HepG2 (cell line): ENCODE measurements at regions not wholly inside any gene's neighbourhood (a gene's known extent, or its start where the extent isn't known, plus 50 kb on each side); places are given as distances from the start of the nearest gene placed in this dataset.

Experiments
- ERF ChIP-seq: IDR thresholded peaks from 2 replicates; pipeline ENCODE4 v1.6.1; 2018; ENCODE audit warnings: missing biosample characterization, missing genetic modification reagents
- ETV5 ChIP-seq: IDR thresholded peaks from 2 replicates; pipeline ENCODE4 v1.6.1; 2018; ENCODE audit warnings: missing biosample characterization, missing genetic modification reagents, inconsistent platforms, borderline replicate concordance
- FOXO1 ChIP-seq: sonication (generic); formaldehyde crosslinking; IDR thresholded peaks from 2 replicates; pipeline ENCODE4 v1.4.0; 2020; ENCODE audit warnings: missing genetic modification reagents
- NBN ChIP-seq: fragments of 450-650 bp; conservative IDR thresholded peaks from 2 replicates; pipeline ENCODE4 v1.6.1; 2017
- NFIC ChIP-seq: IDR thresholded peaks from 2 replicates; pipeline ENCODE4 v1.6.1; 2012; ENCODE audit warnings: mild to moderate bottlenecking, low read length, inconsistent platforms
- POLR2A ChIP-seq, 2 experiments: IDR thresholded peaks; 2 replicates each; pipeline ENCODE4 v1.6.1; 2011; ENCODE audit warnings: low read depth in 2 of 2, low read length in 2 of 2, mild to moderate bottlenecking in 1 of 2, moderate library complexity in 1 of 2; ENCODE audit not compliant: insufficient read depth in 1 of 2
- REL ChIP-seq: sonication (generic); formaldehyde crosslinking; conservative IDR thresholded peaks from 2 replicates; pipeline ENCODE4 v1.8.0; 2022; ENCODE audit warnings: mild to moderate bottlenecking, missing genetic modification reagents, moderate library complexity
- SALL1 ChIP-seq: sonication (generic); formaldehyde crosslinking; IDR thresholded peaks from 2 replicates; pipeline ENCODE4 v1.8.0; 2022; ENCODE audit warnings: mild to moderate bottlenecking, missing genetic modification reagents
- TF ChIP-seq, protein P1 (sequence below): sonication (generic); formaldehyde crosslinking; IDR thresholded peaks from 2 replicates; pipeline ENCODE4 v1.5.1; 2020; ENCODE audit warnings: mild to moderate bottlenecking, missing genetic modification reagents, moderate library complexity
- TF ChIP-seq, protein P2 (sequence below): sonication (generic); formaldehyde crosslinking; IDR thresholded peaks from 2 replicates; pipeline ENCODE4 v1.5.0; 2020; ENCODE audit warnings: missing genetic modification reagents
- TF ChIP-seq, protein P3 (sequence below): sonication (generic); formaldehyde crosslinking; IDR thresholded peaks from 2 replicates; pipeline ENCODE4 v1.5.0; 2020; ENCODE audit warnings: mild to moderate bottlenecking, missing genetic modification reagents, borderline replicate concordance
- TF ChIP-seq, protein P4 (sequence below): sonication (generic); formaldehyde crosslinking; IDR thresholded peaks from 2 replicates; pipeline ENCODE4 v1.4.0; 2020; ENCODE audit warnings: missing genetic modification reagents, mild to moderate bottlenecking, borderline replicate concordance
- TF ChIP-seq, protein P5 (sequence below): sonication (generic); formaldehyde crosslinking; IDR thresholded peaks from 2 replicates; pipeline ENCODE4 v1.5.0; 2020; ENCODE audit warnings: mild to moderate bottlenecking, missing genetic modification reagents
- TF ChIP-seq, protein P6 (sequence below): sonication (generic); formaldehyde crosslinking; IDR thresholded peaks from 2 replicates; pipeline ENCODE4 v1.4.0; 2020; ENCODE audit warnings: missing genetic modification reagents, borderline replicate concordance

DNA sequence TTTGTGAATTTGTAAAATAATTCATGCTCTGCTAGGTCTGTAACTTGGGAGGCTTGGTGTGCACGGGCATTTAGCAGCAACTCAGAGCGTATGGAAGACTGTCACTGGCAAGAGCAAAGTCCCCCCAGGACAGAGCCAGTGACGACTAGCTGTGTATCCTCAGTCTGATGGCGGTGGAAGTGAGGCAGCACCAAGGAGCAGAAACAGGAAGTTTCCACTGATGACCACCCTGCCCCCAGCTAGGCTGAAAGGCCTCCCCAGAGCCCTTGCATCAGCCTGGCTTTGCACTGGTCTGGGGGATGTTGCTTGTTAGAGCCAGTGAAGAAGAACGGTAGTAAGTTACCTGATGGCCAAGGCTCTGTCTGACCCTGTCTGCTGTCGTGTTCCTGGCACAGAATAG, 66.8 kb upstream of the ABL1 start (continued):
- TF ChIP-seq, protein P1, sequence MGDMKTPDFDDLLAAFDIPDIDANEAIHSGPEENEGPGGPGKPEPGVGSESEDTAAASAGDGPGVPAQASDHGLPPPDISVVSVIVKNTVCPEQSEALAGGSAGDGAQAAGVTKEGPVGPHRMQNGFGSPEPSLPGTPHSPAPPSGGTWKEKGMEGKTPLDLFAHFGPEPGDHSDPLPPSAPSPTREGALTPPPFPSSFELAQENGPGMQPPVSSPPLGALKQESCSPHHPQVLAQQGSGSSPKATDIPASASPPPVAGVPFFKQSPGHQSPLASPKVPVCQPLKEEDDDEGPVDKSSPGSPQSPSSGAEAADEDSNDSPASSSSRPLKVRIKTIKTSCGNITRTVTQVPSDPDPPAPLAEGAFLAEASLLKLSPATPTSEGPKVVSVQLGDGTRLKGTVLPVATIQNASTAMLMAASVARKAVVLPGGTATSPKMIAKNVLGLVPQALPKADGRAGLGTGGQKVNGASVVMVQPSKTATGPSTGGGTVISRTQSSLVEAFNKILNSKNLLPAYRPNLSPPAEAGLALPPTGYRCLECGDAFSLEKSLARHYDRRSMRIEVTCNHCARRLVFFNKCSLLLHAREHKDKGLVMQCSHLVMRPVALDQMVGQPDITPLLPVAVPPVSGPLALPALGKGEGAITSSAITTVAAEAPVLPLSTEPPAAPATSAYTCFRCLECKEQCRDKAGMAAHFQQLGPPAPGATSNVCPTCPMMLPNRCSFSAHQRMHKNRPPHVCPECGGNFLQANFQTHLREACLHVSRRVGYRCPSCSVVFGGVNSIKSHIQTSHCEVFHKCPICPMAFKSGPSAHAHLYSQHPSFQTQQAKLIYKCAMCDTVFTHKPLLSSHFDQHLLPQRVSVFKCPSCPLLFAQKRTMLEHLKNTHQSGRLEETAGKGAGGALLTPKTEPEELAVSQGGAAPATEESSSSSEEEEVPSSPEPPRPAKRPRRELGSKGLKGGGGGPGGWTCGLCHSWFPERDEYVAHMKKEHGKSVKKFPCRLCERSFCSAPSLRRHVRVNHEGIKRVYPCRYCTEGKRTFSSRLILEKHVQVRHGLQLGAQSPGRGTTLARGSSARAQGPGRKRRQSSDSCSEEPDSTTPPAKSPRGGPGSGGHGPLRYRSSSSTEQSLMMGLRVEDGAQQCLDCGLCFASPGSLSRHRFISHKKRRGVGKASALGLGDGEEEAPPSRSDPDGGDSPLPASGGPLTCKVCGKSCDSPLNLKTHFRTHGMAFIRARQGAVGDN (CRISPR knock-in tag), result peak; percentile 52
- TF ChIP-seq SALL1 (CRISPR knock-in tag) (peak; percentile 72), NFIC (no peak), NBN (no peak), ERF (CRISPR knock-in tag) (peak; percentile 40; the same call in 1 of the 2 replicates), ETV5 (CRISPR knock-in tag) (peak; percentile 66; the same call in 1 of the 2 replicates), REL (CRISPR knock-in tag) (no peak), POLR2A (IDR thresholded peaks at IDR 0.05; ENCODE audit: insufficient read depth in 1 of 2, low read depth in 2 of 2, low read length in 2 of 2) (peak; percentile 25 to 33; a peak in 1 of 4 replicates), FOXO1 (peak; percentile 40; the same call in 1 of the 2 replicates)
- TF ChIP-seq, protein P2, sequence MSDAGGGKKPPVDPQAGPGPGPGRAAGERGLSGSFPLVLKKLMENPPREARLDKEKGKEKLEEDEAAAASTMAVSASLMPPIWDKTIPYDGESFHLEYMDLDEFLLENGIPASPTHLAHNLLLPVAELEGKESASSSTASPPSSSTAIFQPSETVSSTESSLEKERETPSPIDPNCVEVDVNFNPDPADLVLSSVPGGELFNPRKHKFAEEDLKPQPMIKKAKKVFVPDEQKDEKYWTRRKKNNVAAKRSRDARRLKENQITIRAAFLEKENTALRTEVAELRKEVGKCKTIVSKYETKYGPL (CRISPR knock-in tag), result no peak
- TF ChIP-seq, protein P3, sequence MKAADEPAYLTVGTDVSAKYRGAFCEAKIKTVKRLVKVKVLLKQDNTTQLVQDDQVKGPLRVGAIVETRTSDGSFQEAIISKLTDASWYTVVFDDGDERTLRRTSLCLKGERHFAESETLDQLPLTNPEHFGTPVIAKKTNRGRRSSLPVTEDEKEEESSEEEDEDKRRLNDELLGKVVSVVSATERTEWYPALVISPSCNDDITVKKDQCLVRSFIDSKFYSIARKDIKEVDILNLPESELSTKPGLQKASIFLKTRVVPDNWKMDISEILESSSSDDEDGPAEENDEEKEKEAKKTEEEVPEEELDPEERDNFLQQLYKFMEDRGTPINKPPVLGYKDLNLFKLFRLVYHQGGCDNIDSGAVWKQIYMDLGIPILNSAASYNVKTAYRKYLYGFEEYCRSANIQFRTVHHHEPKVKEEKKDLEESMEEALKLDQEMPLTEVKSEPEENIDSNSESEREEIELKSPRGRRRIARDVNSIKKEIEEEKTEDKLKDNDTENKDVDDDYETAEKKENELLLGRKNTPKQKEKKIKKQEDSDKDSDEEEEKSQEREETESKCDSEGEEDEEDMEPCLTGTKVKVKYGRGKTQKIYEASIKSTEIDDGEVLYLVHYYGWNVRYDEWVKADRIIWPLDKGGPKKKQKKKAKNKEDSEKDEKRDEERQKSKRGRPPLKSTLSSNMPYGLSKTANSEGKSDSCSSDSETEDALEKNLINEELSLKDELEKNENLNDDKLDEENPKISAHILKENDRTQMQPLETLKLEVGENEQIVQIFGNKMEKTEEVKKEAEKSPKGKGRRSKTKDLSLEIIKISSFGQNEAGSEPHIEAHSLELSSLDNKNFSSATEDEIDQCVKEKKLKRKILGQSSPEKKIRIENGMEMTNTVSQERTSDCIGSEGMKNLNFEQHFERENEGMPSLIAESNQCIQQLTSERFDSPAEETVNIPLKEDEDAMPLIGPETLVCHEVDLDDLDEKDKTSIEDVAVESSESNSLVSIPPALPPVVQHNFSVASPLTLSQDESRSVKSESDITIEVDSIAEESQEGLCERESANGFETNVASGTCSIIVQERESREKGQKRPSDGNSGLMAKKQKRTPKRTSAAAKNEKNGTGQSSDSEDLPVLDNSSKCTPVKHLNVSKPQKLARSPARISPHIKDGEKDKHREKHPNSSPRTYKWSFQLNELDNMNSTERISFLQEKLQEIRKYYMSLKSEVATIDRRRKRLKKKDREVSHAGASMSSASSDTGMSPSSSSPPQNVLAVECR (CRISPR knock-in tag), result peak; percentile 72; the same call in 1 of the 2 replicates
- TF ChIP-seq, protein P4, sequence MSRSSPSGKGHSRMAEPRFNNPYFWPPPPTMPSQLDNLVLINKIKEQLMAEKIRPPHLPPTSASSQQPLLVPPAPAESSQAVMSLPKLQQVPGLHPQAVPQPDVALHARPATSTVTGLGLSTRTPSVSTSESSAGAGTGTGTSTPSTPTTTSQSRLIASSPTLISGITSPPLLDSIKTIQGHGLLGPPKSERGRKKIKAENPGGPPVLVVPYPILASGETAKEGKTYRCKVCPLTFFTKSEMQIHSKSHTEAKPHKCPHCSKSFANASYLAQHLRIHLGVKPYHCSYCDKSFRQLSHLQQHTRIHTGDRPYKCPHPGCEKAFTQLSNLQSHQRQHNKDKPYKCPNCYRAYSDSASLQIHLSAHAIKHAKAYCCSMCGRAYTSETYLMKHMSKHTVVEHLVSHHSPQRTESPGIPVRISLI (CRISPR knock-in tag), result peak; percentile 37; the same call in 1 of the 2 replicates
- TF ChIP-seq, protein P5, sequence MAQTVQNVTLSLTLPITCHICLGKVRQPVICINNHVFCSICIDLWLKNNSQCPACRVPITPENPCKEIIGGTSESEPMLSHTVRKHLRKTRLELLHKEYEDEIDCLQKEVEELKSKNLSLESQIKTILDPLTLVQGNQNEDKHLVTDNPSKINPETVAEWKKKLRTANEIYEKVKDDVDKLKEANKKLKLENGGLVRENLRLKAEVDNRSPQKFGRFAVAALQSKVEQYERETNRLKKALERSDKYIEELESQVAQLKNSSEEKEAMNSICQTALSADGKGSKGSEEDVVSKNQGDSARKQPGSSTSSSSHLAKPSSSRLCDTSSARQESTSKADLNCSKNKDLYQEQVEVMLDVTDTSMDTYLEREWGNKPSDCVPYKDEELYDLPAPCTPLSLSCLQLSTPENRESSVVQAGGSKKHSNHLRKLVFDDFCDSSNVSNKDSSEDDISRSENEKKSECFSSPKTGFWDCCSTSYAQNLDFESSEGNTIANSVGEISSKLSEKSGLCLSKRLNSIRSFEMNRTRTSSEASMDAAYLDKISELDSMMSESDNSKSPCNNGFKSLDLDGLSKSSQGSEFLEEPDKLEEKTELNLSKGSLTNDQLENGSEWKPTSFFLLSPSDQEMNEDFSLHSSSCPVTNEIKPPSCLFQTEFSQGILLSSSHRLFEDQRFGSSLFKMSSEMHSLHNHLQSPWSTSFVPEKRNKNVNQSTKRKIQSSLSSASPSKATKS (CRISPR knock-in tag), result no peak
- TF ChIP-seq, protein P6, sequence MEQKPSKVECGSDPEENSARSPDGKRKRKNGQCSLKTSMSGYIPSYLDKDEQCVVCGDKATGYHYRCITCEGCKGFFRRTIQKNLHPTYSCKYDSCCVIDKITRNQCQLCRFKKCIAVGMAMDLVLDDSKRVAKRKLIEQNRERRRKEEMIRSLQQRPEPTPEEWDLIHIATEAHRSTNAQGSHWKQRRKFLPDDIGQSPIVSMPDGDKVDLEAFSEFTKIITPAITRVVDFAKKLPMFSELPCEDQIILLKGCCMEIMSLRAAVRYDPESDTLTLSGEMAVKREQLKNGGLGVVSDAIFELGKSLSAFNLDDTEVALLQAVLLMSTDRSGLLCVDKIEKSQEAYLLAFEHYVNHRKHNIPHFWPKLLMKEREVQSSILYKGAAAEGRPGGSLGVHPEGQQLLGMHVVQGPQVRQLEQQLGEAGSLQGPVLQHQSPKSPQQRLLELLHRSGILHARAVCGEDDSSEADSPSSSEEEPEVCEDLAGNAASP (CRISPR knock-in tag), result 0 out of 2 replicates have a peak, but pooled peaks have one; percentile 17
